SJSA1 (cell line): ENCODE measurements at regions not wholly inside any gene's neighbourhood (a gene's known extent, or its start where the extent isn't known, plus 50 kb on each side); places are given as distances from the start of the nearest gene placed in this dataset.
"Not testable (repeated sequence)": the region's sequence is repeated elsewhere in the genome, so short reads cannot be mapped to it uniquely, and the experiment has no call there.

Experiments
- DNase-seq, 2 experiments: peaks; one replicate each; pipeline ENCODE4 v3.0.0-alpha.2; 2015 to 2020; ENCODE audit warnings: low spot score in 2 of 2, low read depth in 1 of 2
- H3K27ac ChIP-seq: fragments of 250-450 bp; sonication (Bioruptor Pico); 2 replicates; pipeline ENCODE4 v1.5.1; 2020; ENCODE audit warnings: mild to moderate bottlenecking, moderate library complexity
- H3K27me3 ChIP-seq: fragments of 250-450 bp; sonication (Bioruptor Pico); replicated peaks from 2 replicates; pipeline ENCODE4 v1.5.1; 2020; ENCODE audit warnings: mild to moderate bottlenecking, moderate library complexity
- H3K36me3 ChIP-seq: fragments of 250-450 bp; sonication (Bioruptor Pico); 2 replicates; pipeline ENCODE4 v1.5.1; 2020; ENCODE audit warnings: mild to moderate bottlenecking
- H3K4me1 ChIP-seq: fragments of 250-450 bp; sonication (Bioruptor Pico); replicated peaks from 2 replicates; pipeline ENCODE4 v1.6.1; 2021; ENCODE audit warnings: mild to moderate bottlenecking
- H3K4me3 ChIP-seq: fragments of 250-450 bp; sonication (Bioruptor Pico); 2 replicates; pipeline ENCODE4 v1.5.1; 2020; ENCODE audit warnings: mild to moderate bottlenecking
- H3K9me3 ChIP-seq: fragments of 250-450 bp; sonication (Bioruptor Pico); replicated peaks from 2 replicates; pipeline ENCODE4 v1.5.1; 2020; ENCODE audit warnings: mild to moderate bottlenecking

GRCh38 chr2:146579147-146579930, 1265.5 kb upstream of the ACVR2A start:
- H3K27ac ChIP-seq, result peak overlapping the region; percentile 70
- H3K4me3 ChIP-seq, result no peak overlapping the region
- no peaks in the 10 kb centered on the region for H3K36me3 ChIP-seq
- no peaks in the 10 kb centered on the region for H3K27me3 ChIP-seq
- H3K4me1 ChIP-seq, result peaks cover 18% of the 10 kb centered on the region
- DNase-seq, result peak in 1 of 2 experiments; percentile 57
- no peaks in the 10 kb centered on the region for H3K9me3 ChIP-seq

GRCh38 chr2:146576339-146577111, 1268.3 kb upstream of the ACVR2A start:
- Histone ChIP-seq H3K9me3 (no peaks in the 10 kb centered on the region), H3K27ac (no peak overlapping the region), H3K4me1 (peaks cover 18% of the 10 kb centered on the region), H3K4me3 (no peak overlapping the region), H3K27me3 (no peaks in the 10 kb centered on the region), H3K36me3 (no peaks in the 10 kb centered on the region)
- DNase-seq, result no peak

- H3K36me3 ChIP-seq, result no peaks in the 10 kb centered on the region
- H3K27me3 ChIP-seq, result no peaks in the 10 kb centered on the region
- H3K4me1 ChIP-seq, result no peaks in the 10 kb centered on the region
- H3K9me3 ChIP-seq, result no peaks in the 10 kb centered on the region
- H3K27ac ChIP-seq, result no peak overlapping the region
- DNase-seq, result no peak
- no peak overlapping the region for H3K4me3 ChIP-seq
Observed at GRCh38 chr2:146572598-146572997, 1272.2 kb upstream of the ACVR2A start.

GRCh38 chr2:146561996-146562395, 1282.8 kb upstream of the ACVR2A start:
- H3K36me3 ChIP-seq, result no peaks in the 10 kb centered on the region
- no peaks in the 10 kb centered on the region for H3K9me3 ChIP-seq
- no peaks in the 10 kb centered on the region for H3K4me1 ChIP-seq
- DNase-seq, result no peak
- no peaks in the 10 kb centered on the region for H3K27me3 ChIP-seq
- H3K4me3 ChIP-seq, result no peak overlapping the region
- no peak overlapping the region for H3K27ac ChIP-seq

- H3K9me3 ChIP-seq, result no peaks in the 10 kb centered on the region
- H3K4me3 ChIP-seq, result no peak overlapping the region
- H3K4me1 ChIP-seq, result no peaks in the 10 kb centered on the region
- H3K36me3 ChIP-seq, result no peaks in the 10 kb centered on the region
- no peak overlapping the region for H3K27ac ChIP-seq
- DNase-seq, result no peak
- no peaks in the 10 kb centered on the region for H3K27me3 ChIP-seq
Observed at GRCh38 chr2:146547236-146547635, 1297.6 kb upstream of the ACVR2A start.

- Histone ChIP-seq H3K4me1 (no peaks in the 10 kb centered on the region), H3K27me3 (no peaks in the 10 kb centered on the region), H3K27ac (no peak overlapping the region), H3K4me3 (no peak overlapping the region), H3K36me3 (no peaks in the 10 kb centered on the region), H3K9me3 (no peaks in the 10 kb centered on the region)
- no peak for DNase-seq
Observed at GRCh38 chr2:146544701-146545100, 1300.1 kb upstream of the ACVR2A start.

- no peak overlapping the region for H3K4me3 ChIP-seq
- no peaks in the 10 kb centered on the region for H3K36me3 ChIP-seq
- no peak for DNase-seq
- no peaks in the 10 kb centered on the region for H3K27me3 ChIP-seq
- no peaks in the 10 kb centered on the region for H3K9me3 ChIP-seq
- H3K4me1 ChIP-seq, result no peaks in the 10 kb centered on the region
- H3K27ac ChIP-seq, result no peak overlapping the region
Observed at GRCh38 chr2:146541896-146542295, 1302.9 kb upstream of the ACVR2A start.

- DNase-seq, result no peak
- no peaks in the 10 kb centered on the region for H3K4me1 ChIP-seq
Observed at GRCh38 chr2:146540271-146540932, 1304.4 kb upstream of the ACVR2A start.

GRCh38 chr2:146539739-146540138, 1305.1 kb upstream of the ACVR2A start:
- not testable (repeated sequence) for H3K36me3 ChIP-seq, H3K27me3 ChIP-seq, H3K4me3 ChIP-seq, H3K4me1 ChIP-seq, H3K27ac ChIP-seq, H3K9me3 ChIP-seq, DNase-seq

More at GRCh38 chr2:146540271-146540932, 1304.4 kb upstream of the ACVR2A start:
- no peaks in the 10 kb centered on the region for H3K27me3 ChIP-seq
- H3K36me3 ChIP-seq, result no peaks in the 10 kb centered on the region
- no peak overlapping the region for H3K4me3 ChIP-seq
- no peaks in the 10 kb centered on the region for H3K9me3 ChIP-seq
- no peak overlapping the region for H3K27ac ChIP-seq

- Histone ChIP-seq H3K36me3 (no peaks in the 10 kb centered on the region), H3K4me1 (no peaks in the 10 kb centered on the region), H3K27me3 (no peaks in the 10 kb centered on the region), H3K9me3 (no peaks in the 10 kb centered on the region), H3K4me3 (no peak overlapping the region), H3K27ac (no peak overlapping the region)
- no peak for DNase-seq
Observed at GRCh38 chr2:146537477-146537876, 1307.4 kb upstream of the ACVR2A start.

- H3K27ac ChIP-seq, result no peak overlapping the region
- no peaks in the 10 kb centered on the region for H3K36me3 ChIP-seq
- no peak overlapping the region for H3K4me3 ChIP-seq
- no peak for DNase-seq
- H3K27me3 ChIP-seq, result no peaks in the 10 kb centered on the region
- H3K4me1 ChIP-seq, result no peaks in the 10 kb centered on the region
- H3K9me3 ChIP-seq, result no peaks in the 10 kb centered on the region
Observed at GRCh38 chr2:146532509-146533147, 1312.2 kb upstream of the ACVR2A start.

- H3K36me3 ChIP-seq, result no peaks in the 10 kb centered on the region
- no peaks in the 10 kb centered on the region for H3K27me3 ChIP-seq
- H3K4me1 ChIP-seq, result no peaks in the 10 kb centered on the region
- H3K27ac ChIP-seq, result no peak overlapping the region
- no peak for DNase-seq
- no peak overlapping the region for H3K4me3 ChIP-seq
- no peaks in the 10 kb centered on the region for H3K9me3 ChIP-seq
Observed at GRCh38 chr2:146532009-146532408, 1312.8 kb upstream of the ACVR2A start.

GRCh38 chr2:146530886-146531285, 1313.9 kb upstream of the ACVR2A start:
- Histone ChIP-seq H3K9me3 (no peaks in the 10 kb centered on the region), H3K27me3 (no peaks in the 10 kb centered on the region)

More at GRCh38 chr2:146530886-146531285, 1313.9 kb upstream of the ACVR2A start:
- no peak overlapping the region for H3K4me3 ChIP-seq
- no peaks in the 10 kb centered on the region for H3K36me3 ChIP-seq
- DNase-seq, result no peak
- no peaks in the 10 kb centered on the region for H3K4me1 ChIP-seq
- no peak overlapping the region for H3K27ac ChIP-seq
